Psoas muscle (tissue), 7 donors: ENCODE measurements at regions not wholly inside any gene's neighbourhood (a gene's known extent, or its start where the extent isn't known, plus 50 kb on each side); places are given as distances from the start of the nearest gene placed in this dataset.
A peak's percentile ranks its signal among the peaks of the same experiment; 100 is the strongest.

Experiments
- ATAC-seq, 4 donors: fragments of 200-7000 bp; cut with Tn5 transposase; one replicate each; pipeline ENCODE4 v1.9.1; 2020; ENCODE audit warnings: moderate library complexity in 3 of 4, mild to moderate bottlenecking in 2 of 4
- DNase-seq, 2 donors: peaks; one replicate each; pipeline ENCODE4 v3.0.0-alpha.2; 2020
- H3K27ac ChIP-seq: fragments of 200-600 bp; one replicate; pipeline ENCODE4 v1.8.0; 2022
- H3K27me3 ChIP-seq, 3 donors: fragments of 200-600 bp in 1 of 3; one replicate each; pipeline versions ENCODE4 v1.6.1 to v1.8.0; 2013 to 2022; ENCODE audit warnings: low read length in 2 of 3, mild to moderate bottlenecking in 2 of 3, moderate library complexity in 1 of 3; ENCODE audit not compliant: insufficient read depth in 3 of 3
- H3K36me3 ChIP-seq, 2 donors: fragments of 200-600 bp in 1 of 2; one replicate each; pipeline versions ENCODE4 v1.6.1 to v1.8.0; 2013 to 2022; ENCODE audit warnings: low read depth in 1 of 2, mild to moderate bottlenecking in 1 of 2, moderate library complexity in 1 of 2; ENCODE audit not compliant: insufficient read depth in 1 of 2
- H3K4me1 ChIP-seq: fragments of 200-600 bp; one replicate; pipeline ENCODE4 v1.8.0; 2022
- H3K4me3 ChIP-seq: fragments of 200-600 bp; one replicate; pipeline ENCODE4 v1.8.0; 2022; ENCODE audit warnings: mild to moderate bottlenecking
- H3K9me3 ChIP-seq: fragments of 200-600 bp; one replicate; pipeline ENCODE4 v1.8.0; 2022
- WGBS, 3 donors: extraction: QIAGEN DNeasy Blood & Tissue Kit; methylation state at CpG; one replicate each; pipeline versions ENCODE4 v1.1.6 to v1.1.7; 2013; 5-methylcytosine and 5-hydroxymethylcytosine counted together
- intact Hi-C, 2 donors: fragments of 100-400 bp; cut with DNase I; formaldehyde crosslinking; loops; one replicate each; pipeline versions ENCODE4 v1.11.0 to v1.14.2; 2022
- TF ChIP-seq, protein P1 (sequence below): fragments of 200-600 bp; IDR thresholded peaks from one replicate; pipeline ENCODE4 v1.8.0; 2022; ENCODE audit warnings: antibody characterized with exemption
- donor health status: healthy with polysubstance abuse.
- donor health status: DM: no; HTN: no; CAD: no; lungs with moderate emphysema.
- donor health status: Bipolar disorder and iron deficiency.
- donor health status: healthy.
- donor health status: DM: yes; HTN: yes; CAD: no.
- donor health status: DM: no; HTN: no; CAD: no.
- donor health status: DM: yes; HTN: yes; CAD: no.

DNA sequence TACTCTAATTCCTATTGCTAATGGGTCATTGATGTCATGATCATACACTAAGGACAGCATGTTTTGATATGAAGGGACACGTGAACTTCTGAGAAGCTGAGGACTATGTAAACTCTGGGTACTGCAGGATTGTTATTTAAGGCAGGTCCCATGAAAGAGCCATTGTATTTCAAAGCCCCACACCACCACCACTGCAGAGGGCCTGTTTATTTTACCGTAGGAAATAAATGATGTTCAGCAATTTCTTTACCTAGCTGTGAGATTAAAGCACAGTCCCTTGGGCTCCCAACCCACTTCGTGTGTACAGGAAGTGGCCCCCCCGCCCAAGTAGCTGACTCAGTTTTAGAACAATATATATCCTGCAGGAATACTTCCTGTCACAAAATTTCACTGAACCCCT, 89.8 kb upstream of the ACSL4 start:
- peaks cover 3% of the 10 kb centered on the region for H3K4me1 ChIP-seq
- ATAC-seq: no peak
- intact Hi-C loops: loop anchor here in 1 of 2 donors (10.0 kb wide), 1 partner anchor 692 kb away; no protein-coding TSS in a partner anchor
- 48 to 51% (median 50%) methylated on average over 4 of the region's 4 CpGs for WGBS, 3 donors
- H3K9me3 ChIP-seq: no peaks in the 10 kb centered on the region
- no peak for DNase-seq
- no peak overlapping the region for H3K4me3 ChIP-seq
- TF ChIP-seq, protein P1, sequence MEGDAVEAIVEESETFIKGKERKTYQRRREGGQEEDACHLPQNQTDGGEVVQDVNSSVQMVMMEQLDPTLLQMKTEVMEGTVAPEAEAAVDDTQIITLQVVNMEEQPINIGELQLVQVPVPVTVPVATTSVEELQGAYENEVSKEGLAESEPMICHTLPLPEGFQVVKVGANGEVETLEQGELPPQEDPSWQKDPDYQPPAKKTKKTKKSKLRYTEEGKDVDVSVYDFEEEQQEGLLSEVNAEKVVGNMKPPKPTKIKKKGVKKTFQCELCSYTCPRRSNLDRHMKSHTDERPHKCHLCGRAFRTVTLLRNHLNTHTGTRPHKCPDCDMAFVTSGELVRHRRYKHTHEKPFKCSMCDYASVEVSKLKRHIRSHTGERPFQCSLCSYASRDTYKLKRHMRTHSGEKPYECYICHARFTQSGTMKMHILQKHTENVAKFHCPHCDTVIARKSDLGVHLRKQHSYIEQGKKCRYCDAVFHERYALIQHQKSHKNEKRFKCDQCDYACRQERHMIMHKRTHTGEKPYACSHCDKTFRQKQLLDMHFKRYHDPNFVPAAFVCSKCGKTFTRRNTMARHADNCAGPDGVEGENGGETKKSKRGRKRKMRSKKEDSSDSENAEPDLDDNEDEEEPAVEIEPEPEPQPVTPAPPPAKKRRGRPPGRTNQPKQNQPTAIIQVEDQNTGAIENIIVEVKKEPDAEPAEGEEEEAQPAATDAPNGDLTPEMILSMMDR: no peak
- no peak overlapping the region for H3K27ac ChIP-seq
- no peaks in the 10 kb centered on the region for H3K36me3 ChIP-seq
- H3K27me3 ChIP-seq: peaks cover 0 to 8% (median 0%) of the 10 kb centered on the region in 3 donors

DNA sequence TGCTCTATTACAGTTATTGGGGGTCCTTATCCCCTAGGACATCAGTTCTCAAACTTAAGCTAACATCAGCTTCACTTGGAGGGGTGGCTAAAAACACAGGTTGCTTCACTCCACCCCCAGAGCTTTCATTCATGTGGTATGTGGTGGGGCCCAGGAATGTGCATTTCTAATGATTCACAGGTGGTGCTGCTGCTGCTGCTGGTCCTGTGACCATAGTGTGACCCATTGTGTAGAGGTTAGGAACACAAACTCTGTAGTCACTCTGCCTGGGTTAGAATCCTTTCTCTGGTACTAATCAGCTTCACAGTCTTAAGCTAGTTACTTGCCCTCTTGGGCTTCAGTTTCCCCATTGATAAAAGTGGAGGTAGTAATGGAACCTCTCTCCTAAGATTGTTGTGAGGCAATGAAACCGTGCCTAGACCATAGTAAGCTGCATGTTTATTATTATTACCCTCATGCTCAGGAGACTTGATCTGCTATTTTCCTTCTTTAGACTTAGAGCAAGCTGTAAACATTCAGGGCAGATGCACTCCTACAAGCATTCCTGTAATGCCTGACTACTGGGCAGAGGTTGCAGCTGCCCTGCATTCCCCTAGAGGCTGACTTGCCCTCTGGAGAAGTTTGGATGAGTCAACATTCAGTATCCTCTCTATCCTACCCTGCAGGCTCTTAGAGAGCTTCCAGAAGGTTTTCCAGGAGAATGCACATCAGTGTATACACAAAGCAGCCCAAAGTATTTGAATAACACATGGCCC, 94.1 kb upstream of the ACSL4 start:
- 22 to 36% (median 33%) methylated on average over 1 of the region's 1 CpG for WGBS, 3 donors
- peak in 1 of 4 donors; percentile 55 for ATAC-seq
- Histone ChIP-seq H3K36me3 (no peaks in the 10 kb centered on the region), H3K4me3 (no peak overlapping the region), H3K27ac (no peak overlapping the region), H3K9me3 (no peaks in the 10 kb centered on the region), H3K4me1 (peaks cover 3% of the 10 kb centered on the region), H3K27me3 (peaks cover 0 to 3% (median 0%) of the 10 kb centered on the region in 3 donors)
- TF ChIP-seq, protein P1: no peak
- DNase-seq: no peak
- intact Hi-C loops: loop anchor here in 1 of 2 donors (10.0 kb wide), 1 partner anchor 688 kb away; no protein-coding TSS in a partner anchor

DNA sequence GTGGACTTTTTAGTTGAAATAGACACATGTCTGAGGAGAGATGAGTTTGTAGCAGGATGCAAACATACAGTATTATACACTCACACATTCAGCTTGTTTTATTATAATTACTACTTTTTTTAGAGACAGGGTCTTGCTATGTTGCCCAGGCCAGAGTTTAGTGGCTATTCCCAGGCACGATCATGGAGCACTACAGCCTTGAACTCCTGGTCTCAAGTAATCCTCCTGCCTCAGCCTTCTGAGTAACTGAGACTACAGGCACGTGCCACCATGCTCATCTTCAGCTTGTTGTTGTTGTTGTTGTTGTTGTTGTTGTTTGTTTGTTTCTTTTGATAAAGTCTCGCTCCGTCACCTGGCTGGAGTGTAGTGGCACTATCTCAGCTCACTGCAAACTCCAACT, 94.7 kb upstream of the ACSL4 start:
- no peak overlapping the region for H3K27ac ChIP-seq
- TF ChIP-seq, protein P1: no peak
- H3K9me3 ChIP-seq: no peaks in the 10 kb centered on the region
- no peak overlapping the region for H3K4me3 ChIP-seq
- H3K36me3 ChIP-seq: no peaks in the 10 kb centered on the region
- DNase-seq (no peak), ATAC-seq (no peak)
- WGBS, 3 donors: 77 to 97% (median 90%) methylated on average over 4 of the region's 4 CpGs
- intact Hi-C loops: loop anchor here in 1 of 2 donors (10.0 kb wide), 1 partner anchor 687 kb away; no protein-coding TSS in a partner anchor
- H3K4me1 ChIP-seq: peaks cover 3% of the 10 kb centered on the region
- peaks cover 0 to 5% (median 0%) of the 10 kb centered on the region in 3 donors for H3K27me3 ChIP-seq

DNA sequence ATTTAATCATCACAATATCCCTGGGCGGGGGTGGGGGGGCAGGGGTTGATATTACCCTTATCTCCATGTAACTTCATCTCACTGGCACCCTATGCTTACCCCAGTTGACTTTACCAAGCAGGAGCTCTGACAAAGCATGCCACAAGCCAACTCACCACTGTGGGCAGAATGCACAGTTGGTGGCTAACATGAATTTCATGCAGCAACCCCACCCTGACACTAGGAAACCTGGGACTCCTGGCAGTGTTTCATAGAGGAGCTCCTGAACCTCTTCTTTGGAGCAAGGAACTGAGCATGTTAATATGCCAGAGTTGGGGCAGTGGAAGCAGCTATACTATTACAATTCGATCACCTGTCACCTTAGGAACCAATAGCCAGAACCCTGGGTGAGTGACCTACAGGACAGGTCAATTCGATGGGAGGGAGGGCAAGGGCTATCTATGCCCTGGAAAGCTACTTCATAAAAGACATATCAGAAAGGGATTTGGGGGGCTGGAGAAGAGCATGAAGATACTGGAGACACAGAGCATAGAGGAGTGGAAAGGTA, 97.2 kb upstream of the ACSL4 start:
- intact Hi-C loops: no loop called here
- H3K4me1 ChIP-seq: peaks cover 3% of the 10 kb centered on the region
- no peak overlapping the region for H3K4me3 ChIP-seq
- 79 to 91% (median 82%) methylated on average over 3 of the region's 3 CpGs for WGBS, 3 donors
- DNase-seq: no peak
- peaks cover 0 to 9% (median 0%) of the 10 kb centered on the region in 3 donors for H3K27me3 ChIP-seq
- no peaks in the 10 kb centered on the region for H3K9me3 ChIP-seq
- H3K36me3 ChIP-seq: no peaks in the 10 kb centered on the region
- H3K27ac ChIP-seq: no peak overlapping the region
- ATAC-seq: no peak
- TF ChIP-seq, protein P1: no peak
